K562 (cell line): ENCODE measurements at regions not wholly inside any gene's neighbourhood (a gene's known extent, or its start where the extent isn't known, plus 50 kb on each side); places are given as distances from the start of the nearest gene placed in this dataset.

Experiments
- ATAC-seq: fragments of 200-7000 bp; cut with Tn5 transposase; 3 replicates; pipeline ENCODE4 v1.9.1; 2020; ENCODE audit warnings: moderate library complexity
- BruUV-seq: library from RNA; stranded (reverse); fragments of 400-500 nt; replicated peaks from 2 replicates; lab custom pipeline; 2021; lab: Mats Ljungman, UMichigan
- CTCF ChIA-PET: fragments of 300-600 bp; formaldehyde crosslinking; extraction: SDS; loops from one replicate; lab custom pipeline; 2021; ENCODE audit warnings: low intra/inter-chr PET ratio; lab: Yijun Ruan, JAX
- POLR2A ChIA-PET: fragments of 300-600, 350-650 bp; sonication (Branson Sonifier 250); formaldehyde crosslinking; extraction: SDS; loops from one replicate; lab custom pipeline; 2021; ENCODE audit warnings: antibody characterized with exemption, inconsistent platforms; lab: Yijun Ruan, JAX
- DNase-seq, 4 experiments: peaks; one replicate each; pipeline versions ENCODE4 v3.0.0 to v3.0.0-alpha.2; 2011 to 2018; ENCODE audit warnings: low spot score in 3 of 4, mixed read lengths in 3 of 4; ENCODE audit errors: extremely low read depth in 1 of 4
- FAIRE-seq: peaks from 2 replicates; lab custom pipeline; 2011; peaks lifted over from hg19 to GRCh38; lab: Jason Lieb, UNC
- H2AFZ ChIP-seq: 2 replicates; pipeline ENCODE4 v1.6.0; 2011; ENCODE audit warnings: low read depth, low read length, control low read depth, inconsistent platforms
- H3K27ac ChIP-seq: fragments of 200-600 bp; 3 replicates; pipeline ENCODE4 v1.8.0; 2011; ENCODE audit warnings: low read depth, mild to moderate bottlenecking, control low read depth, inconsistent platforms, low read length, moderate library complexity, mixed read lengths; ENCODE audit errors: extremely low read depth
- H3K27me3 ChIP-seq, 2 experiments: fragments of 300-600 bp in 1 of 2; 2 replicates in 1 of 2; 3 replicates in 1 of 2; pipeline versions ENCODE4 v1.6.0 to v1.8.0; 2011; ENCODE audit warnings: inconsistent platforms in 2 of 2, low read length in 2 of 2, mild to moderate bottlenecking in 1 of 2, mixed read lengths in 1 of 2, moderate library complexity in 1 of 2; ENCODE audit not compliant: control insufficient read depth in 2 of 2, insufficient read depth in 2 of 2
- H3K36me3 ChIP-seq: fragments of 300-600 bp; 3 replicates; pipeline ENCODE4 v1.8.0; 2011; ENCODE audit warnings: mild to moderate bottlenecking, low read length, inconsistent platforms; ENCODE audit not compliant: control insufficient read depth, insufficient read depth
- H3K4me1 ChIP-seq, 2 experiments: fragments of 200-600 bp in 1 of 2; replicated peaks in 1 of 2; 2 replicates in 1 of 2; 3 replicates in 1 of 2; pipeline versions ENCODE4 v1.5.1 to v1.8.0; 2011; ENCODE audit warnings: inconsistent platforms in 2 of 2, low read length in 2 of 2, mild to moderate bottlenecking in 1 of 2, mixed read lengths in 1 of 2, moderate library complexity in 1 of 2; ENCODE audit not compliant: control insufficient read depth in 2 of 2, insufficient read depth in 2 of 2
- H3K4me2 ChIP-seq: 2 replicates; pipeline ENCODE4 v1.6.1; 2011; ENCODE audit warnings: low read length, control low read depth, inconsistent platforms, mixed read lengths; ENCODE audit not compliant: insufficient read depth
- H3K4me3 ChIP-seq: fragments of 200-600 bp; sonication (generic), shearing (Covaris generic); 2 replicates; pipeline ENCODE4 v1.5.1; 2016; ENCODE audit warnings: control low read depth, inconsistent platforms
- H3K79me2 ChIP-seq: fragments of 200-600 bp; 3 replicates; pipeline ENCODE4 v1.8.0; 2011; ENCODE audit warnings: low read length, inconsistent platforms; ENCODE audit not compliant: control insufficient read depth, insufficient read depth
- H3K9ac ChIP-seq, 2 experiments: 2 replicates each; pipeline versions ENCODE4 v1.6.0 to v1.6.1; 2011; ENCODE audit warnings: low read depth in 2 of 2, low read length in 2 of 2, control low read depth in 1 of 2, inconsistent platforms in 1 of 2, mild to moderate bottlenecking in 1 of 2, mixed read lengths in 1 of 2; ENCODE audit not compliant: insufficient read depth in 1 of 2
- H3K9me1 ChIP-seq: one replicate; pipeline ENCODE4 v1.6.0; 2011; ENCODE audit warnings: inconsistent platforms, mild to moderate bottlenecking, low read length, moderate library complexity; ENCODE audit not compliant: control insufficient read depth, insufficient read depth
- H3K9me3 ChIP-seq: replicated peaks from 2 replicates; pipeline ENCODE4 v1.5.1; 2011; ENCODE audit warnings: low read depth, low read length, inconsistent platforms; ENCODE audit not compliant: control insufficient read depth, insufficient read depth
- H4K20me1 ChIP-seq: replicated peaks from 2 replicates; pipeline ENCODE4 v1.6.1; 2011; ENCODE audit warnings: low read length, inconsistent platforms, mixed read lengths; ENCODE audit not compliant: control insufficient read depth, insufficient read depth
- CSDE1 ChIP-seq, 2 experiments: fragments of 450-650 bp; IDR thresholded peaks; 2 replicates each; pipeline ENCODE4 v1.6.1; 2016; ENCODE audit warnings: mild to moderate bottlenecking in 1 of 2
- FOXA1 ChIP-seq: fragments of 450-650 bp; IDR thresholded peaks from 2 replicates; pipeline ENCODE4 v1.6.1; 2016; ENCODE audit warnings: mild to moderate bottlenecking, borderline replicate concordance
- GABPB1 ChIP-seq: sonication (generic); formaldehyde crosslinking; IDR thresholded peaks from 2 replicates; pipeline ENCODE4 v1.8.0; 2022; ENCODE audit warnings: mild to moderate bottlenecking, missing genetic modification reagents
- HDAC8 ChIP-seq: fragments of 450-650 bp; IDR thresholded peaks from 2 replicates; pipeline ENCODE4 v1.6.1; 2016; ENCODE audit warnings: mild to moderate bottlenecking, missing genetic modification characterization, moderate library complexity, missing compliant biosample characterization
- HNRNPH1 ChIP-seq: fragments of 200-400 bp; formaldehyde crosslinking; optimal IDR thresholded peaks from 2 replicates; pipeline ENCODE3; 2017; ENCODE audit warnings: low read depth, mild to moderate bottlenecking, low read length, moderate library complexity
- MECOM ChIP-seq: fragments of 250-450 bp; sonication (Bioruptor Pico); IDR thresholded peaks from 2 replicates; pipeline ENCODE4 v1.8.0; 2022; ENCODE audit warnings: inconsistent platforms
- PTBP1 ChIP-seq: fragments of 200-400 bp; formaldehyde crosslinking; IDR thresholded peaks from 2 replicates; pipeline ENCODE4 v1.6.1; 2017; ENCODE audit warnings: low read depth, low read length
- PTRF ChIP-seq: fragments of 450-650 bp; IDR thresholded peaks from 2 replicates; pipeline ENCODE4 v1.6.1; 2016; ENCODE audit warnings: mild to moderate bottlenecking, missing genetic modification characterization, missing compliant biosample characterization
- SPI1 ChIP-seq: IDR thresholded peaks from 2 replicates; pipeline ENCODE4 v1.6.1; 2011; ENCODE audit warnings: low read depth, low read length, control low read depth, borderline replicate concordance
- TRIM24 ChIP-seq, 2 experiments: fragments of 450-650 bp; IDR thresholded peaks; 2 replicates each; pipeline ENCODE4 v1.6.1; 2016
- ZBTB1 ChIP-seq: sonication (generic); formaldehyde crosslinking; IDR thresholded peaks from 2 replicates; pipeline ENCODE4 v1.8.1; 2023; ENCODE audit warnings: missing genetic modification reagents, low read depth, mild to moderate bottlenecking, borderline replicate concordance
- ZBTB11 ChIP-seq, 3 experiments: fragments of 200-800 bp in 1 of 3; fragments of 250-450 bp in 1 of 3; fragments of 450-650 bp in 1 of 3; sonication (Bioruptor Pico) in 1 of 3; sonication (Bioruptor generic) in 1 of 3; formaldehyde crosslinking in 1 of 3; IDR thresholded peaks; 2 replicates each; pipeline versions ENCODE4 v1.6.1 to v1.8.0; 2016 to 2022; ENCODE audit warnings: mild to moderate bottlenecking in 2 of 3, missing genetic modification characterization in 2 of 3, missing compliant biosample characterization in 1 of 3, moderate library complexity in 1 of 3
- ZNF124 ChIP-seq: sonication (generic); formaldehyde crosslinking; IDR thresholded peaks from 2 replicates; pipeline ENCODE4 v1.8.1; 2022; ENCODE audit warnings: missing genetic modification reagents
- ZNF445 ChIP-seq: fragments of 250-450 bp; sonication (Bioruptor Pico); IDR thresholded peaks from 2 replicates; pipeline ENCODE4 v1.4.0; 2020; ENCODE audit warnings: low read depth, mild to moderate bottlenecking, moderate library complexity
- WGBS: fragments of 100-300 bp; shearing (Covaris generic); methylation state at CpG from one replicate; pipeline ENCODE4 v1.1.6; 2016; ENCODE audit warnings: low coverage, mixed read lengths; ENCODE audit not compliant: insufficient coverage; ENCODE audit errors: missing lambda C conversion rate; 5-methylcytosine and 5-hydroxymethylcytosine counted together
- in situ Hi-C: fragments of 300-500 bp; cut with MboI; formaldehyde crosslinking; loops from 4 replicates; pipeline ENCODE4 v1.15.0; 2018; ENCODE audit warnings: inconsistent platforms, mixed read lengths
- intact Hi-C: fragments of 100-400 bp; cut with micrococcal nuclease; formaldehyde crosslinking; loops from 2 replicates; pipeline ENCODE4 v1.14.2; 2022
- TF ChIP-seq, protein P1 (sequence below), 3 experiments: fragments of 200-800 bp in 1 of 3; sonication (Bioruptor generic) in 1 of 3; sonication (generic) in 1 of 3; formaldehyde crosslinking in 1 of 3; IDR thresholded peaks; 2 replicates each; pipeline versions ENCODE4 v1.6.1 to v1.8.0; 2016 to 2022; ENCODE audit warnings: mild to moderate bottlenecking in 2 of 3, missing compliant biosample characterization in 2 of 3, missing genetic modification characterization in 2 of 3, missing genetic modification reagents in 1 of 3
- TF ChIP-seq, protein P2 (sequence below): fragments of 450-650 bp; formaldehyde crosslinking; IDR thresholded peaks from 2 replicates; pipeline ENCODE4 v1.4.0; 2022; ENCODE audit warnings: mild to moderate bottlenecking, moderate library complexity

- H3K4me2 ChIP-seq: no peak overlapping the region
- H3K79me2 ChIP-seq: no peaks in the 10 kb centered on the region
- H4K20me1 ChIP-seq: no peaks in the 10 kb centered on the region
- intact Hi-C loops: no loop called here
- peaks cover 7 to 18% of the 10 kb centered on the region in 2 experiments; a peak in 3 of 5 replicates for H3K27me3 ChIP-seq
- no TSS peak for BruUV-seq
- ChIA-PET POLR2A (interaction anchor here (0.6 kb wide), 1 partner anchor 47 kb away, joined by 6 read pairs; no protein-coding TSS in a partner anchor), CTCF (no interaction called here)
- ATAC-seq (no peak), FAIRE-seq (no peak), DNase-seq (no peak)
- H3K9me1 ChIP-seq: no peaks in the 10 kb centered on the region
- no peak overlapping the region for H3K9ac ChIP-seq
- no peaks in the 10 kb centered on the region for H3K36me3 ChIP-seq
- no peak overlapping the region for H3K4me3 ChIP-seq
- 0% methylated on average over 3 of the region's 3 CpGs for WGBS
- TF ChIP-seq TRIM24 (IDR thresholded peaks at IDR 0.05): no peak
- TF ChIP-seq GABPB1 (CRISPR knock-in tag): no peak
- TF ChIP-seq PTBP1: no peak
- TF ChIP-seq, protein P1, sequence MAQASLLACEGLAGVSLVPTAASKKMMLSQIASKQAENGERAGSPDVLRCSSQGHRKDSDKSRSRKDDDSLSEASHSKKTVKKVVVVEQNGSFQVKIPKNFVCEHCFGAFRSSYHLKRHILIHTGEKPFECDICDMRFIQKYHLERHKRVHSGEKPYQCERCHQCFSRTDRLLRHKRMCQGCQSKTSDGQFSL (CRISPR knock-in tag; IDR thresholded peaks at IDR 0.05): no peak
- TF ChIP-seq, protein P1 (tag; IDR thresholded peaks at IDR 0.05): no peak
- no peak for TF ChIP-seq CSDE1 (IDR thresholded peaks at IDR 0.05)
- TF ChIP-seq SPI1: no peak
- no peak for TF ChIP-seq ZBTB1 (CRISPR knock-in tag)
- TF ChIP-seq, protein P2, sequence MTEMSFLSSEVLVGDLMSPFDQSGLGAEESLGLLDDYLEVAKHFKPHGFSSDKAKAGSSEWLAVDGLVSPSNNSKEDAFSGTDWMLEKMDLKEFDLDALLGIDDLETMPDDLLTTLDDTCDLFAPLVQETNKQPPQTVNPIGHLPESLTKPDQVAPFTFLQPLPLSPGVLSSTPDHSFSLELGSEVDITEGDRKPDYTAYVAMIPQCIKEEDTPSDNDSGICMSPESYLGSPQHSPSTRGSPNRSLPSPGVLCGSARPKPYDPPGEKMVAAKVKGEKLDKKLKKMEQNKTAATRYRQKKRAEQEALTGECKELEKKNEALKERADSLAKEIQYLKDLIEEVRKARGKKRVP (CRISPR knock-in tag): no peak
- no peak for TF ChIP-seq ZNF124 (CRISPR knock-in tag)
- no peak for TF ChIP-seq FOXA1
- TF ChIP-seq ZBTB11 (CRISPR knock-in tag; IDR thresholded peaks at IDR 0.05): no peak
- no peak for TF ChIP-seq HNRNPH1
- no peak for TF ChIP-seq PTRF
- no peak for TF ChIP-seq HDAC8 (tag)
- TF ChIP-seq MECOM (CRISPR knock-in tag): no peak
- no peak for TF ChIP-seq ZNF445
- in situ Hi-C loops: no loop called here
- H3K9me3 ChIP-seq: no peaks in the 10 kb centered on the region
- no peak overlapping the region for H3K27ac ChIP-seq
- no peak overlapping the region for H2AFZ ChIP-seq
- no peaks in the 10 kb centered on the region for H3K4me1 ChIP-seq
Measured at GRCh38 chr2:177053038-177053437, 159.6 kb upstream of the HNRNPA3 start.
